ENCODE measurements at regions not wholly inside any gene's neighbourhood (a gene's known extent, or its start where the extent isn't known, plus 50 kb on each side); places are given as distances from the start of the nearest gene placed in this dataset.

DNA sequence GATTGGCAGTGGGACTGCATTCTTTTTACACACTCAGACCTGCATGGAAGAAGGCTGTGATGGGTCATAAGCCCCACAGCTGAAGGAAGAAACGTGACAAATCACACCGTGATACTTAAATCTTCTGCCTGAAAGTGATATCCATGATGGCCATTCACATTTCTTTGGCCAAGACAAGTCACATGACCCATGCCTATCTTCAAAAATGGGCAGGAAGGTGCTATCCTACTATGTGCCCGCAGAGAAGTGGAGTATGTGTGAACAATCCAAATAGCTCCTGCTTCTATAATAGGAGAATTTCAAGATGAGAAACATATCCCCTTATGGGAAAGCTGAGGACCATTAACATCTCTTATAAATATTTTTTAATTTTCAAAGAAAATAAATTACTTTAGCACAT lies 56.6 kb upstream of the TEAD1 start:
- H3K36me3 ChIP-seq = no peaks in the 10 kb centered on the region
- TF ChIP-seq, protein P1, sequence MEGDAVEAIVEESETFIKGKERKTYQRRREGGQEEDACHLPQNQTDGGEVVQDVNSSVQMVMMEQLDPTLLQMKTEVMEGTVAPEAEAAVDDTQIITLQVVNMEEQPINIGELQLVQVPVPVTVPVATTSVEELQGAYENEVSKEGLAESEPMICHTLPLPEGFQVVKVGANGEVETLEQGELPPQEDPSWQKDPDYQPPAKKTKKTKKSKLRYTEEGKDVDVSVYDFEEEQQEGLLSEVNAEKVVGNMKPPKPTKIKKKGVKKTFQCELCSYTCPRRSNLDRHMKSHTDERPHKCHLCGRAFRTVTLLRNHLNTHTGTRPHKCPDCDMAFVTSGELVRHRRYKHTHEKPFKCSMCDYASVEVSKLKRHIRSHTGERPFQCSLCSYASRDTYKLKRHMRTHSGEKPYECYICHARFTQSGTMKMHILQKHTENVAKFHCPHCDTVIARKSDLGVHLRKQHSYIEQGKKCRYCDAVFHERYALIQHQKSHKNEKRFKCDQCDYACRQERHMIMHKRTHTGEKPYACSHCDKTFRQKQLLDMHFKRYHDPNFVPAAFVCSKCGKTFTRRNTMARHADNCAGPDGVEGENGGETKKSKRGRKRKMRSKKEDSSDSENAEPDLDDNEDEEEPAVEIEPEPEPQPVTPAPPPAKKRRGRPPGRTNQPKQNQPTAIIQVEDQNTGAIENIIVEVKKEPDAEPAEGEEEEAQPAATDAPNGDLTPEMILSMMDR (IDR thresholded peaks at IDR 0.05) = no peak
- no peak for TF ChIP-seq EP300 (IDR thresholded peaks at IDR 0.05)
- no peak for TF ChIP-seq POLR2AphosphoS5 (IDR thresholded peaks at IDR 0.05)
- no peak for TF ChIP-seq POLR2A (IDR thresholded peaks at IDR 0.05)
- no peak for ATAC-seq (ENCODE audit: low FRiP score in 2 of 2)
- 93 to 97% methylated on average over 3 of the region's 3 CpGs for WGBS, 2 donors
- no peaks in the 10 kb centered on the region for H3K9me3 ChIP-seq
- H3K27me3 ChIP-seq = no peaks in the 10 kb centered on the region
- no peak for DNase-seq
- H3K27ac ChIP-seq = no peak overlapping the region
- H3K4me3 ChIP-seq = no peak overlapping the region
- H3K4me1 ChIP-seq = no peaks in the 10 kb centered on the region

DNA sequence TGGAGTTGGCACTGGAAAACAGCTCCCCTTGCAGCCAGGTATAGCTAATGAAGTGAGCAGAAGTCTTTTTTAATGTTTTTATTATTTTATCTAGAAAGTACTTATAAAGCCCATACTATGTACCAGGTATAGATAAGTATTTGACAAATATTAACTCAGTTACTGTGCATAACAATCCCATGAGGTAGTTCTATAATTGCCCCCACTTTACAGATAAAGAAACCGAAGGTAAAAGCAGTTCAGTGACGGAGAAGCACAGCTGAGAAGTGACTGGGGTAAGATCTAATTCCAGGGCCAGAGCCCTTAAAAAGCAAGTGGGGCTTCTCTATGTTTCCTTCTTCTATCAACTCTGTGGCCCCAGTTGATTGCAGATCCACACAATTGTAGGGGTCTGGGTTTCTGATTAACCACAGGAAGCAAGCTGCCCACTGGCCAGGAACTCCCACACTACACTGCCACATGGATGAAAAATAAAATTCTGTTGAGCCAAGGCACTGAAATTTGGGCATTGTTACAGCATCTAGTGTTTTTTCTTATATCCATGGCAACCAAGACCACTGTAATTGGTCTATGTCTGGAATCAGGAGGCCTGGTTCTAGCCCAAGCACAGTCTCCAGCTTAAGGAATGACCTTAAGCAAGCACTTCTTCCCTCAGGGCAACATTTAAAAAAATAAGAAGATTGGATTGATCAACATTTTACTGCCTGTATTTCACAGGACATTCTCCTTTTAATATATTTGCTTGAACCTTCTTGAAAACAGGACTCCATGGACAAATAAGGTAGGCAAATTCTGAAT lies 55.3 kb upstream of the TEAD1 start:
- DNase-seq = no peak
- H3K9me3 ChIP-seq = peaks cover 0 to 8% (median 6%) of the 10 kb centered on the region in 4 donors
- no peak for ATAC-seq (ENCODE audit: low FRiP score in 2 of 2)
- TF ChIP-seq POLR2AphosphoS5 (IDR thresholded peaks at IDR 0.05) (no peak), EP300 (IDR thresholded peaks at IDR 0.05) (no peak), POLR2A (IDR thresholded peaks at IDR 0.05) (no peak)
- TF ChIP-seq, protein P1 (IDR thresholded peaks at IDR 0.05) = no peak
- no peaks in the 10 kb centered on the region for H3K36me3 ChIP-seq
- H3K27ac ChIP-seq = no peak overlapping the region
- H3K4me1 ChIP-seq = no peaks in the 10 kb centered on the region
- no peaks in the 10 kb centered on the region for H3K27me3 ChIP-seq
- no peak overlapping the region for H3K4me3 ChIP-seq
- 63 to 72% methylated on average over 2 of the region's 2 CpGs for WGBS, 2 donors

DNA sequence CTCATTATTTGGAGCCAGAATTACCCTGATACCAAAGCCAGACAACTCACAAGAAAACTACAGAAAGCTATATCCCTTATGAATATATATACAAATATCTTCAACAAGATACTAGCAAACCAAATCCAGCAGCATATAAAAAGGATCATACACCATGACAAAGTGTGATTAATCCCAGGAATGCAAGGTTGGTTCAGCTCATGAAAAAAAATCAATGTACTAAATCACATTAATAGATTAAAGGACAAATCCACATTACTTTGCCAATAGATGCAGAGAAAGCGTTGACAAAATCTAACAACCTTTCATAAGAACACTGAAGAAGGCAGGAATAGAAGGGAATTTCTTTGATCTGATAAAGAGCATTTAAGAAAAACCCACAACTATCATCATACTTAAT lies 50.4 kb upstream of the TEAD1 start:
- Histone ChIP-seq H3K36me3 (no peaks in the 10 kb centered on the region), H3K27ac (no peak overlapping the region), H3K9me3 (peaks cover 0 to 15% (median 10%) of the 10 kb centered on the region in 4 donors), H3K4me3 (no peak overlapping the region), H3K4me1 (no peaks in the 10 kb centered on the region), H3K27me3 (no peaks in the 10 kb centered on the region)
- no peak for ATAC-seq (ENCODE audit: low FRiP score in 2 of 2)
- TF ChIP-seq, protein P1 (IDR thresholded peaks at IDR 0.05) = no peak
- TF ChIP-seq POLR2AphosphoS5 (IDR thresholded peaks at IDR 0.05) = no peak
- TF ChIP-seq EP300 (IDR thresholded peaks at IDR 0.05) = no peak
- TF ChIP-seq POLR2A (IDR thresholded peaks at IDR 0.05) = no peak
- 44 to 45% methylated on average over 1 of the region's 1 CpG for WGBS, 2 donors
- no peak for DNase-seq

Measured in upper lobe of left lung (tissue), 6 donors.